ENCODE measurements at regions not wholly inside any gene's neighbourhood (a gene's known extent, or its start where the extent isn't known, plus 50 kb on each side); places are given as distances from the start of the nearest gene placed in this dataset.

GRCh38 chr5:52476346-52476745 is 311.4 kb upstream of the ITGA1 start:
- CTCF ChIA-PET: no interaction called here
- BruUV-seq (replicated peaks): no TSS peak
- Histone ChIP-seq H3K79me2 (ENCODE audit: control insufficient read depth, insufficient read depth, low read length) (no peaks in the 10 kb centered on the region), H3K27ac (ENCODE audit: control insufficient read depth, insufficient read depth) (no peak overlapping the region), H3K4me2 (ENCODE audit: control insufficient read depth, insufficient read depth) (no peak overlapping the region), H3K9me3 (replicated peaks; ENCODE audit: control insufficient read depth, insufficient read depth, low read length) (no peaks in the 10 kb centered on the region), H3K27me3 (replicated peaks in 1 of 2; ENCODE audit: control insufficient read depth in 2 of 2, insufficient read depth in 2 of 2, low read length in 1 of 2) (no peaks in the 10 kb centered on the region), H3K9ac (ENCODE audit: control insufficient read depth, insufficient read depth, low read length) (no peak overlapping the region), H2AFZ (ENCODE audit: control insufficient read depth, low read depth, low read length) (no peak overlapping the region), H3K36me3 (ENCODE audit: control insufficient read depth in 2 of 2, insufficient read depth in 2 of 2, low read length in 1 of 2) (no peaks in the 10 kb centered on the region), H4K20me1 (ENCODE audit: control insufficient read depth, insufficient read depth) (no peaks in the 10 kb centered on the region), H3K4me1 (ENCODE audit: control insufficient read depth, insufficient read depth, low read length) (no peaks in the 10 kb centered on the region), H3K4me3 (no peak overlapping the region)
- SMC1A ChIA-PET (ENCODE audit: uncharacterized antibody, unreplicated experiment): no interaction called here
- in situ Hi-C loops (cut with MboI) (no loop called here), intact Hi-C loops (cut with micrococcal nuclease; ENCODE audit: unreplicated experiment) (no loop called here)
- 0% methylated on average over 1 of the region's 1 CpG for whole genome bisulfite sequencing (ENCODE audit: insufficient coverage, insufficient replicate concordance, low lambda C conversion rate, missing lambda C conversion rate)
- DNase-seq (ENCODE audit: low read depth, low spot score) (no peak), FAIRE-seq (no peak), ATAC-seq (no peak)
- TF ChIP-seq WRNIP1 (IDR thresholded peaks at IDR 0.05; ENCODE audit: borderline replicate concordance, low read depth, low read length) (no peak), CHD2 (IDR thresholded peaks at IDR 0.05; ENCODE audit: borderline replicate concordance, low read depth, low read length) (no peak), LARP7 (IDR thresholded peaks at IDR 0.05) (no peak), MYB (IDR thresholded peaks at IDR 0.05; ENCODE audit: borderline replicate concordance, low read depth, low read length) (no peak), SREBF1 (IDR thresholded peaks at IDR 0.05; ENCODE audit: low read length) (no peak), ZZZ3 (IDR thresholded peaks at IDR 0.05; ENCODE audit: control insufficient read depth, insufficient read length, low read depth) (no peak), CBX5 (IDR thresholded peaks at IDR 0.05; ENCODE audit: low read depth) (no peak), EGR1 (IDR thresholded peaks at IDR 0.05; ENCODE audit: borderline replicate concordance in 1 of 2, low read depth in 2 of 2, low read length in 2 of 2) (no peak), NBN (IDR thresholded peaks at IDR 0.05) (no peak), SUPT20H (IDR thresholded peaks at IDR 0.05; ENCODE audit: borderline replicate concordance, control insufficient read depth, low read depth, low read length) (no peak), MYC (IDR thresholded peaks at IDR 0.05; ENCODE audit: insufficient read depth, insufficient read length, insufficient replicate concordance, low read length, severe bottlenecking) (no peak), MEF2A (IDR thresholded peaks at IDR 0.05; ENCODE audit: insufficient read depth, low read depth, low read length) (no peak), SMAD5 (IDR thresholded peaks at IDR 0.05; ENCODE audit: low read depth) (no peak), EZH2 (IDR thresholded peaks at IDR 0.05; ENCODE audit: borderline replicate concordance, control insufficient read depth, low read depth, low read length) (no peak), ATF7 (IDR thresholded peaks at IDR 0.05; ENCODE audit: low read depth) (no peak)
- TF ChIP-seq, protein P1, sequence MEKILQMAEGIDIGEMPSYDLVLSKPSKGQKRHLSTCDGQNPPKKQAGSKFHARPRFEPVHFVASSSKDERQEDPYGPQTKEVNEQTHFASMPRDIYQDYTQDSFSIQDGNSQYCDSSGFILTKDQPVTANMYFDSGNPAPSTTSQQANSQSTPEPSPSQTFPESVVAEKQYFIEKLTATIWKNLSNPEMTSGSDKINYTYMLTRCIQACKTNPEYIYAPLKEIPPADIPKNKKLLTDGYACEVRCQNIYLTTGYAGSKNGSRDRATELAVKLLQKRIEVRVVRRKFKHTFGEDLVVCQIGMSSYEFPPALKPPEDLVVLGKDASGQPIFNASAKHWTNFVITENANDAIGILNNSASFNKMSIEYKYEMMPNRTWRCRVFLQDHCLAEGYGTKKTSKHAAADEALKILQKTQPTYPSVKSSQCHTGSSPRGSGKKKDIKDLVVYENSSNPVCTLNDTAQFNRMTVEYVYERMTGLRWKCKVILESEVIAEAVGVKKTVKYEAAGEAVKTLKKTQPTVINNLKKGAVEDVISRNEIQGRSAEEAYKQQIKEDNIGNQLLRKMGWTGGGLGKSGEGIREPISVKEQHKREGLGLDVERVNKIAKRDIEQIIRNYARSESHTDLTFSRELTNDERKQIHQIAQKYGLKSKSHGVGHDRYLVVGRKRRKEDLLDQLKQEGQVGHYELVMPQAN (conservative IDR thresholded peaks at IDR 0.05): no peak
- POLR2A ChIA-PET: no interaction called here
- RAD21 ChIA-PET (ENCODE audit: unreplicated experiment): no interaction called here
